Neural cell (in vitro differentiated cells): ENCODE measurements at regions not wholly inside any gene's neighbourhood (a gene's known extent, or its start where the extent isn't known, plus 50 kb on each side); places are given as distances from the start of the nearest gene placed in this dataset.

Experiments
- POLR2AphosphoS5 ChIP-seq: IDR thresholded peaks from 2 replicates; pipeline ENCODE4 v1.6.1; 2012
- TF ChIP-seq, protein P1 (sequence below): fragments of 450-650 bp; IDR thresholded peaks from 2 replicates; pipeline ENCODE4 v1.5.1; 2014; ENCODE audit warnings: antibody characterized with exemption, mild to moderate bottlenecking, moderate library complexity; ENCODE audit not compliant: poor library complexity, severe bottlenecking

- TF ChIP-seq POLR2AphosphoS5 = no peak
- TF ChIP-seq, protein P1, sequence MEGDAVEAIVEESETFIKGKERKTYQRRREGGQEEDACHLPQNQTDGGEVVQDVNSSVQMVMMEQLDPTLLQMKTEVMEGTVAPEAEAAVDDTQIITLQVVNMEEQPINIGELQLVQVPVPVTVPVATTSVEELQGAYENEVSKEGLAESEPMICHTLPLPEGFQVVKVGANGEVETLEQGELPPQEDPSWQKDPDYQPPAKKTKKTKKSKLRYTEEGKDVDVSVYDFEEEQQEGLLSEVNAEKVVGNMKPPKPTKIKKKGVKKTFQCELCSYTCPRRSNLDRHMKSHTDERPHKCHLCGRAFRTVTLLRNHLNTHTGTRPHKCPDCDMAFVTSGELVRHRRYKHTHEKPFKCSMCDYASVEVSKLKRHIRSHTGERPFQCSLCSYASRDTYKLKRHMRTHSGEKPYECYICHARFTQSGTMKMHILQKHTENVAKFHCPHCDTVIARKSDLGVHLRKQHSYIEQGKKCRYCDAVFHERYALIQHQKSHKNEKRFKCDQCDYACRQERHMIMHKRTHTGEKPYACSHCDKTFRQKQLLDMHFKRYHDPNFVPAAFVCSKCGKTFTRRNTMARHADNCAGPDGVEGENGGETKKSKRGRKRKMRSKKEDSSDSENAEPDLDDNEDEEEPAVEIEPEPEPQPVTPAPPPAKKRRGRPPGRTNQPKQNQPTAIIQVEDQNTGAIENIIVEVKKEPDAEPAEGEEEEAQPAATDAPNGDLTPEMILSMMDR = no peak
These were observed 473.5 kb downstream of the MIAT start for GRCh38 chr22:27130906-27131305.
